ENCODE measurements at regions not wholly inside any gene's neighbourhood (a gene's known extent, or its start where the extent isn't known, plus 50 kb on each side); places are given as distances from the start of the nearest gene placed in this dataset.

DNA sequence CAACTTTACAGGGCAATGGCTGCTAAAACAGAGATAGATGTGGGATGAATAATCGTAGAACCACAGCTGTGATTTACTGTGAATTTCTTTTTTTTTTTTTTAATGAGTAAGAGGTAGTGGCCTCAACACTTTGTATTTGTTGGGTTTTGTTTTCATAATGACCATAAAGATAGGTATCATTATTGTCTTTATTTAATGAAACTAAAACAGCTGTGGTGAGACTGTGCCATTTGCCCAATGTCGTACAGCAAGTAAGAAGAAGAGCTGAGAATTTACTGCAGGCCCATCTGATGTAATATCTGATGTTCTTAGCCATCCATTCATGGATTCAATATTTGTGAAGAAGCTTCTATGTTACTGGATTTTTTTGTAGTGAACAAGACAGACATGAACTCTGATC lies 271.2 kb downstream of the IPMK start:
- H3F3A ChIP-seq (ENCODE audit: insufficient read depth): 0 out of 2 replicates have a peak, but pooled peaks cover 4% of the 10 kb centered on the region
- no peak for DNase-seq
- WGBS, 2 experiments (ENCODE audit: low coverage in 1 of 2, low lambda C conversion rate in 2 of 2, missing lambda C conversion rate in 2 of 2): 38 to 41% methylated on average over 2 of the region's 2 CpGs

DNA sequence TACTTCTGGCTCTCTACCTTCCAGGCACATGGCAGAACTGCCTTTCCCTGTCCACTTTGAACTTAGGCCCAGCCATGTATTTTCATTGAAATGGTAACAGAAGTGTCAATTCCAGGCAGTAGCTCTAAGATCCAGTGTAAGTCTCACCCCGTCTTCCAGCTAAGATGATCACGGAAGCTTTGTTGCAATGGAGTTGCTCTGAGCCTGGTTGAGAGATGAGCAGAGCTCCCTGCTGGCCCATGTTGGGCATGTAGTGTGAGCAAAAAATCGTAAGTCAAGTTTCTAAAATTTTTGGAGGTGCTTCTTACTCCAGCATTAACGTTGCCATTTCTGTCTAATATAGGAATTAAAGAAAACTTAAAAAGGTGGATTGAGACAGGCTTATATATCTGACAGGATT lies 274.4 kb downstream of the IPMK start:
- Histone ChIP-seq H3K79me2 (ENCODE audit: insufficient read depth) (no peaks in the 10 kb centered on the region), H3K9me2 (ENCODE audit: insufficient read depth) (no peaks in the 10 kb centered on the region), H3K4me2 (ENCODE audit: unreplicated experiment) (no peak overlapping the region), H3K4me1 (ENCODE audit: insufficient read depth) (peaks cover 11% of the 10 kb centered on the region; the same call in 1 of the 2 replicates), H4K20me1 (ENCODE audit: insufficient read depth) (no peaks in the 10 kb centered on the region), H2AFZ (no peak overlapping the region), H3K27ac (no peak overlapping the region), H3K9me3 (ENCODE audit: low read depth) (no peaks in the 10 kb centered on the region), H3K4me3 (no peak overlapping the region), H3K9ac (no peak overlapping the region), H3K36me3 (ENCODE audit: low read depth) (no peaks in the 10 kb centered on the region), H3F3A (ENCODE audit: insufficient read depth) (0 out of 2 replicates have a peak, but pooled peaks cover 4% of the 10 kb centered on the region), H3K27me3 (replicated peaks; ENCODE audit: insufficient read depth) (0 out of 2 replicates have a peak, but pooled peaks cover 5% of the 10 kb centered on the region)
- 28 to 36% methylated on average over 4 of the region's 4 CpGs for WGBS, 2 experiments (ENCODE audit: low coverage in 1 of 2, low lambda C conversion rate in 2 of 2, missing lambda C conversion rate in 2 of 2)
- no peak for DNase-seq
- in situ Hi-C loops (cut with MboI): no loop called here
- no peak for TF ChIP-seq EZH2 (IDR thresholded peaks at IDR 0.05; ENCODE audit: insufficient read depth, poor library complexity, severe bottlenecking)
- no peak for TF ChIP-seq EZH2phosphoT487 (IDR thresholded peaks at IDR 0.05; ENCODE audit: insufficient read depth, low read depth)

More for the DNA sequence above, 271.2 kb downstream of the IPMK start:
- in situ Hi-C loops (cut with MboI): no loop called here
- H3K36me3 ChIP-seq (ENCODE audit: low read depth): no peaks in the 10 kb centered on the region
- no peak overlapping the region for H3K27ac ChIP-seq
- H3K4me1 ChIP-seq (ENCODE audit: insufficient read depth): peaks cover 11% of the 10 kb centered on the region; the same call in 1 of the 2 replicates
- no peaks in the 10 kb centered on the region for H3K9me2 ChIP-seq (ENCODE audit: insufficient read depth)
- no peak overlapping the region for H3K9ac ChIP-seq
- H3K4me2 ChIP-seq (ENCODE audit: unreplicated experiment): no peak overlapping the region
- H3K9me3 ChIP-seq (ENCODE audit: low read depth): no peaks in the 10 kb centered on the region
- H3K4me3 ChIP-seq: no peak overlapping the region
- no peak overlapping the region for H2AFZ ChIP-seq
- no peaks in the 10 kb centered on the region for H3K79me2 ChIP-seq (ENCODE audit: insufficient read depth)
- H3K27me3 ChIP-seq (replicated peaks; ENCODE audit: insufficient read depth): no peaks in the 10 kb centered on the region; the same call in none of the 2 replicates
- TF ChIP-seq EZH2 (IDR thresholded peaks at IDR 0.05; ENCODE audit: insufficient read depth, poor library complexity, severe bottlenecking) (no peak), EZH2phosphoT487 (IDR thresholded peaks at IDR 0.05; ENCODE audit: insufficient read depth, low read depth) (no peak)
- no peaks in the 10 kb centered on the region for H4K20me1 ChIP-seq (ENCODE audit: insufficient read depth)

DNA sequence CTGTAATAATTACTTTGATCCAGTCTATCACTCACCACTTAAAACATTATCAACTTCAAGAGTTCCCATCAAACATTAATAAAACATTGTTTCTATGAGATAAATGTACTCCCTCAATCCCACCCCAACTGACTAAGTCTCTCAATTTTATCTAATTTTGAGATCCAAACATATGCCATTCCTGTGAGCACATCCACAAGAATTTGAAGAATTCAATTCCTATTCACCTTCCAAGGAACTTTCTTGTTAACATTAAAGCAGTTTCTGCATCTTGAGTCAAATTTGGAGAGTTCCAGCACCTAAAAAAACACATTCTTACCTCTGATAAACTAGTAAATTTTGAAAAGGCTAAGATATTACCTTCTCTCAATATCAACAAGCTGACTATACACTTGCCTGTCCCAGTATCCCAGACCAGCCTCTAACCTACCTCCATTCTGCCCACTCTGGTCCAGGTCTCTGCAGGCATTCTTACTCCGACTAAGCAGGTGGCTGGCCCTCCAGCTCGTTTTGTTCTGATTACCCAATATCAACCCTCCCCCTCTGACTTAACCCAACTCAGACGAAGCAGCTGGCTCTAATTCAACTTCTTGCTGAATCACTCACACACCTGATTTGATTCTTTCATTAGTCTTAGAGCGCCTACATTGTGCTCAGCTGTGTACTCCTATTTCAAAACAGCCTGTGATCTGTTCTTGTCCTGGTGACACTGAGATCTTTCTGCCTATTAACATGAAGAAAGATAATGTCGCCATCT lies 275.2 kb downstream of the IPMK start:
- Histone ChIP-seq H3K4me1 (ENCODE audit: insufficient read depth) (peaks cover 11% of the 10 kb centered on the region; the same call in 1 of the 2 replicates), H2AFZ (no peak overlapping the region), H3K9me2 (ENCODE audit: insufficient read depth) (no peaks in the 10 kb centered on the region), H3K9me3 (ENCODE audit: low read depth) (no peaks in the 10 kb centered on the region), H3K79me2 (ENCODE audit: insufficient read depth) (no peaks in the 10 kb centered on the region), H3K9ac (no peak overlapping the region), H3K4me3 (no peak overlapping the region), H3K27me3 (replicated peaks; ENCODE audit: insufficient read depth) (0 out of 2 replicates have a peak, but pooled peaks cover 5% of the 10 kb centered on the region), H3K27ac (no peak overlapping the region), H4K20me1 (ENCODE audit: insufficient read depth) (no peaks in the 10 kb centered on the region), H3K4me2 (ENCODE audit: unreplicated experiment) (peak overlapping the region; percentile 48), H3K36me3 (ENCODE audit: low read depth) (no peaks in the 10 kb centered on the region), H3F3A (ENCODE audit: insufficient read depth) (0 out of 2 replicates have a peak, but pooled peaks cover 4% of the 10 kb centered on the region)
- no peak for TF ChIP-seq EZH2 (IDR thresholded peaks at IDR 0.05; ENCODE audit: insufficient read depth, poor library complexity, severe bottlenecking)
- TF ChIP-seq EZH2phosphoT487 (IDR thresholded peaks at IDR 0.05; ENCODE audit: insufficient read depth, low read depth): no peak
- in situ Hi-C loops (cut with MboI): no loop called here
- no peak for DNase-seq
- 27 to 31% methylated on average over 5 of the region's 5 CpGs for WGBS, 2 experiments (ENCODE audit: low coverage in 1 of 2, low lambda C conversion rate in 2 of 2, missing lambda C conversion rate in 2 of 2)

DNA sequence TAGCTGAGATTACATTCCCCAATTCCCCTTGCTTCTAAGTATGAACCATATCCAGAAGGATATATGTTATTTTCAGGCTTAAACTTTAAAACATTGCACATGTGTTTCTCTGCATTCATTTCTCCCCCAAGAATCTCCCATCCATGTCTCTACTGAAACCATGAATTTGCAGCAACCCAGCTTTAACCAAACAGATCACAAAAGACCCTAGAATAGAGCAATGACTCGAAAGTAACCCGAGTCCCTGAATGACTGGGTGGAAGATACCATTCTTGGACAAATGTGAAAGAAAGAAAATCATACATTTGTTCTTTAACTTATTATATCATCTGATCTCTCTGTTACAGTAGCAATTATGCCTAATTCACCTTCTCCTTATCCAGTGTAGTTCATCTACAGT lies 278.7 kb downstream of the IPMK start:
- 49 to 50% methylated on average over 2 of the region's 2 CpGs for WGBS, 2 experiments (ENCODE audit: low coverage in 1 of 2, low lambda C conversion rate in 2 of 2, missing lambda C conversion rate in 2 of 2)
- H3K79me2 ChIP-seq (ENCODE audit: insufficient read depth): no peaks in the 10 kb centered on the region
- H2AFZ ChIP-seq: no peak overlapping the region
- H3K9me3 ChIP-seq (ENCODE audit: low read depth): no peaks in the 10 kb centered on the region
- no peak overlapping the region for H3K4me3 ChIP-seq
- H3K4me1 ChIP-seq (ENCODE audit: insufficient read depth): peaks cover 11% of the 10 kb centered on the region; the same call in 1 of the 2 replicates
- H3K36me3 ChIP-seq (ENCODE audit: low read depth): no peaks in the 10 kb centered on the region
- H3K27ac ChIP-seq: no peak overlapping the region
- H3K27me3 ChIP-seq (replicated peaks; ENCODE audit: insufficient read depth): 0 out of 2 replicates have a peak, but pooled peaks cover 5% of the 10 kb centered on the region
- H3K9ac ChIP-seq: no peak overlapping the region
- no peak overlapping the region for H3K4me2 ChIP-seq (ENCODE audit: unreplicated experiment)
- H3F3A ChIP-seq (ENCODE audit: insufficient read depth): 0 out of 2 replicates have a peak, but pooled peaks cover 4% of the 10 kb centered on the region
- no peaks in the 10 kb centered on the region for H4K20me1 ChIP-seq (ENCODE audit: insufficient read depth)
- in situ Hi-C loops (cut with MboI): no loop called here
- TF ChIP-seq EZH2 (IDR thresholded peaks at IDR 0.05; ENCODE audit: insufficient read depth, poor library complexity, severe bottlenecking): no peak
- no peak for TF ChIP-seq EZH2phosphoT487 (IDR thresholded peaks at IDR 0.05; ENCODE audit: insufficient read depth, low read depth)
- DNase-seq: no peak
- no peaks in the 10 kb centered on the region for H3K9me2 ChIP-seq (ENCODE audit: insufficient read depth)
